Tibial nerve (tissue), 4 donors: ENCODE measurements at regions not wholly inside any gene's neighbourhood (a gene's known extent, or its start where the extent isn't known, plus 50 kb on each side); places are given as distances from the start of the nearest gene placed in this dataset.

ENCODE experiments used
- DNase-seq, 2 donors: peaks; one replicate each; pipeline ENCODE4 v3.0.0-alpha.2; 2019; ENCODE audit warnings: low spot score in 2 of 2
- H3K27ac ChIP-seq, 4 donors: fragments of 200-600 bp; sonication (generic) in 3 of 4; one replicate each; pipeline ENCODE4 v1.5.1; 2017 to 2019; ENCODE audit warnings: mild to moderate bottlenecking in 1 of 4
- H3K27me3 ChIP-seq, 2 donors: fragments of 200-600 bp; sonication (generic) in 1 of 2; one replicate each; pipeline versions ENCODE4 v1.5.1 to v1.6.0; 2017 to 2019
- H3K36me3 ChIP-seq, 3 donors: fragments of 200-600 bp; sonication (generic); one replicate each; pipeline ENCODE4 v1.5.1; 2018 to 2019
- H3K4me1 ChIP-seq, 4 donors: fragments of 200-600 bp; sonication (generic) in 3 of 4; one replicate each; pipeline ENCODE4 v1.5.1; 2017 to 2019
- H3K4me3 ChIP-seq, 4 donors: fragments of 200-600 bp; sonication (generic) in 3 of 4; one replicate each; pipeline ENCODE4 v1.5.1; 2017 to 2019; ENCODE audit warnings: mild to moderate bottlenecking in 1 of 4, moderate library complexity in 1 of 4
- H3K9me3 ChIP-seq, 4 donors: fragments of 200-600 bp; sonication (generic) in 3 of 4; one replicate each; pipeline ENCODE4 v1.5.1; 2017 to 2019
- CTCF ChIP-seq, 5 experiments: fragments of 200-600 bp in 3 of 5; fragments of 450-650 bp in 2 of 5; sonication (generic) in 3 of 5; IDR thresholded peaks; one replicate each; pipeline ENCODE4 v1.5.1; 2016 to 2019; ENCODE audit warnings: antibody characterized with exemption in 5 of 5, mild to moderate bottlenecking in 3 of 5, moderate library complexity in 2 of 5
- EP300 ChIP-seq, 2 donors: sonication (generic); formaldehyde crosslinking; IDR thresholded peaks; one replicate each; pipeline ENCODE4 v1.6.1; 2017; ENCODE audit warnings: antibody characterized with exemption in 2 of 2, mild to moderate bottlenecking in 1 of 2
- POLR2A ChIP-seq, 2 donors: fragments of 450-650 bp; IDR thresholded peaks; one replicate each; pipeline ENCODE4 v1.6.1; 2017; ENCODE audit warnings: antibody characterized with exemption in 2 of 2, mild to moderate bottlenecking in 2 of 2, moderate library complexity in 2 of 2
- WGBS, 2 donors: methylation state at CpG; one replicate each; pipeline ENCODE4 v1.1.5; 2018; 5-methylcytosine and 5-hydroxymethylcytosine counted together

- no peak overlapping the region for H3K4me3 ChIP-seq
- H3K27me3 ChIP-seq = no peaks in the 10 kb centered on the region
- DNase-seq = no peak
- no peaks in the 10 kb centered on the region for H3K4me1 ChIP-seq
- WGBS, 2 donors = 62 to 97% methylated on average over 5 to 8 of the region's 8 CpGs
- TF ChIP-seq POLR2A (IDR thresholded peaks at IDR 0.05) (no peak), CTCF (IDR thresholded peaks at IDR 0.05) (no peak), EP300 (IDR thresholded peaks at IDR 0.05) (no peak)
- H3K9me3 ChIP-seq = no peaks in the 10 kb centered on the region
- H3K27ac ChIP-seq = no peak overlapping the region
- H3K36me3 ChIP-seq = no peaks in the 10 kb centered on the region
These were observed 188.4 kb upstream of the MAOA start for GRCh38 chrX:43467608-43468234.

- H3K36me3 ChIP-seq = no peaks in the 10 kb centered on the region
- WGBS, 2 donors = 81 to 97% methylated on average over 2 of the region's 2 CpGs
- TF ChIP-seq POLR2A (IDR thresholded peaks at IDR 0.05) = no peak
- no peak for TF ChIP-seq EP300 (IDR thresholded peaks at IDR 0.05)
- TF ChIP-seq CTCF (IDR thresholded peaks at IDR 0.05) = no peak
- H3K4me1 ChIP-seq = no peaks in the 10 kb centered on the region
- no peak overlapping the region for H3K4me3 ChIP-seq
- H3K27ac ChIP-seq = no peak overlapping the region
- H3K27me3 ChIP-seq = no peaks in the 10 kb centered on the region
- H3K9me3 ChIP-seq = no peaks in the 10 kb centered on the region
- no peak for DNase-seq
These were observed 186.6 kb upstream of the MAOA start for GRCh38 chrX:43469391-43470054.

DNA sequence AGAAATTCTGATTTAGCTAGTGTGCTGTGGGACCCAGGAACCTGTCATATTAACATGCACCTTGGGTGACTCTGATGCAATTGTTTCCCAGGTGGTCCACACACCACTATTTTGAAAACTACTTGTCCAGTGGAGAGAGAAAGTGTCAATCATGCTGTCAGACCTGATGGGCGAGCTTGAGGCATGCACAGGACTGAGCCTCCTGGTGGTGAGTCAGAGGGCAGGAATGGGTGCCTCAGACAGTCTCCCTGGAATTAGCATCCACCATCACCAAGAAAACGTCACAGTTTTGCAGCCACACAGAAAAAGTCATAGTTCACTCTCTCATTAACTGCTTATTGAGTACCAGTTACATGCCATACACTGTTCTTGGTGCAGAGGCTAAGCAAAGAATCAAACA is 181.8 kb upstream of the MAOA start:
- no peak for DNase-seq
- Histone ChIP-seq H3K27ac (no peak overlapping the region), H3K27me3 (no peaks in the 10 kb centered on the region), H3K4me3 (no peak overlapping the region), H3K36me3 (no peaks in the 10 kb centered on the region), H3K9me3 (no peaks in the 10 kb centered on the region), H3K4me1 (no peaks in the 10 kb centered on the region)
- no peak for TF ChIP-seq EP300 (IDR thresholded peaks at IDR 0.05)
- TF ChIP-seq CTCF (IDR thresholded peaks at IDR 0.05) = no peak
- TF ChIP-seq POLR2A (IDR thresholded peaks at IDR 0.05) = no peak
- 52 to 66% methylated on average over 2 of the region's 2 CpGs for WGBS, 2 donors

DNA sequence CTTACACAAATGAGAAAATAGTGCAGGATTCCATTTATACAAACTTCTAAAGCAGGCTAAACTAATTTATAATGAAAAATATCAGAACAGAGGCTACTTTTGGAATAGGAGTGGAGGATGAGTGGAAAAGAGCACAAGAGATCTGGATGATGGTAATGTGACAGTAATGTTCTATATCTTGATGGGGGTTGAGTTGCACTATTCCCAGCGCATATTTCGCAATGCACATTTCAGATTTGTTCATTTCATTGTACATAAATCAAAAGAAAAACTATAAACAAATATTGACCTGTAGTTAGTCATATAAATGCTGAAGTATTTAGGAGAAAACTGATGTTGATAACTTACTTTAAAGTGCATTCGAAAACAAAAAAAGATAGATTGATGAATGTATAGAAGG is 177.0 kb upstream of the MAOA start:
- no peak for DNase-seq

More for the DNA sequence above, 177.0 kb upstream of the MAOA start:
- peaks cover 0 to 4% of the 10 kb centered on the region in 2 donors for H3K27me3 ChIP-seq
- H3K36me3 ChIP-seq = no peaks in the 10 kb centered on the region
- WGBS, 2 donors = 93 to 97% methylated on average over 3 of the region's 3 CpGs
- H3K4me1 ChIP-seq = no peaks in the 10 kb centered on the region
- TF ChIP-seq POLR2A (IDR thresholded peaks at IDR 0.05) (no peak), EP300 (IDR thresholded peaks at IDR 0.05) (no peak), CTCF (IDR thresholded peaks at IDR 0.05) (no peak)
- no peak overlapping the region for H3K27ac ChIP-seq
- H3K4me3 ChIP-seq = no peak overlapping the region
- H3K9me3 ChIP-seq = no peaks in the 10 kb centered on the region
